Endothelial cell of umbilical vein (primary cell): ENCODE measurements at regions not wholly inside any gene's neighbourhood (a gene's known extent, or its start where the extent isn't known, plus 50 kb on each side); places are given as distances from the start of the nearest gene placed in this dataset.

Source experiments
- BruUV-seq: library from RNA; stranded (reverse); fragments of 400-500 nt; replicated peaks from 2 replicates; lab custom pipeline; 2021; lab: Mats Ljungman, UMichigan
- CTCF ChIA-PET: fragments of 300-600, 350-600 bp; sonication (Branson Sonifier 250); formaldehyde crosslinking; loops from one replicate; lab custom pipeline; 2021; ENCODE audit warnings: antibody characterized with exemption, inconsistent platforms; lab: Charles Lee
- POLR2A ChIA-PET: fragments of 300-600, 350-600 bp; sonication (Branson Sonifier 250); formaldehyde crosslinking; loops from one replicate; lab custom pipeline; 2021; ENCODE audit warnings: antibody characterized with exemption, inconsistent platforms; lab: Charles Lee
- DNase-seq: peaks from one replicate; pipeline ENCODE4 v3.0.0-alpha.2; 2011; ENCODE audit warnings: low read depth, low spot score
- FAIRE-seq: peaks from 2 replicates; lab custom pipeline; 2011; peaks lifted over from hg19 to GRCh38; lab: Jason Lieb, UNC
- H2AFZ ChIP-seq: 2 replicates; pipeline ENCODE4 v1.6.0; 2012; ENCODE audit warnings: low read depth, low read length, control low read depth, inconsistent platforms
- H3K27ac ChIP-seq: 2 replicates; pipeline ENCODE4 v1.5.1; 2011; ENCODE audit warnings: low read depth, mild to moderate bottlenecking, control low read depth, low read length, moderate library complexity; ENCODE audit not compliant: insufficient read depth
- H3K27me3 ChIP-seq, 2 experiments: 2 replicates each; pipeline versions ENCODE4 v1.6.0 to v1.6.1; 2011; ENCODE audit warnings: low read length in 2 of 2, mixed read lengths in 1 of 2; ENCODE audit not compliant: control insufficient read depth in 2 of 2, insufficient read depth in 2 of 2
- H3K36me3 ChIP-seq, 2 experiments: 2 replicates in 1 of 2; 3 replicates in 1 of 2; pipeline ENCODE4 v1.5.1; 2011; ENCODE audit warnings: low read length in 2 of 2, mild to moderate bottlenecking in 1 of 2, moderate library complexity in 1 of 2; ENCODE audit not compliant: control insufficient read depth in 2 of 2, insufficient read depth in 2 of 2; ENCODE audit errors: extremely low read depth in 1 of 2
- H3K4me1 ChIP-seq: 3 replicates; pipeline ENCODE4 v1.5.1; 2011; ENCODE audit warnings: mild to moderate bottlenecking, low read length; ENCODE audit not compliant: control insufficient read depth, insufficient read depth; ENCODE audit errors: extremely low read depth
- H3K4me2 ChIP-seq: 2 replicates; pipeline ENCODE4 v1.6.1; 2011; ENCODE audit warnings: low read length, control low read depth, mixed read lengths; ENCODE audit not compliant: insufficient read depth
- H3K4me3 ChIP-seq, 3 experiments: fragments of 200-600 bp in 1 of 3; sonication (generic), shearing (Covaris generic) in 1 of 3; replicated peaks in 1 of 3; 2 replicates each; pipeline ENCODE4 v1.5.1; 2011 to 2016; ENCODE audit warnings: control low read depth in 3 of 3, low read length in 3 of 3, mild to moderate bottlenecking in 2 of 3, inconsistent platforms in 1 of 3, low read depth in 1 of 3, moderate library complexity in 1 of 3; ENCODE audit not compliant: insufficient read depth in 1 of 3
- H3K79me2 ChIP-seq: 2 replicates; pipeline ENCODE4 v1.6.0; 2012; ENCODE audit warnings: low read length, inconsistent platforms; ENCODE audit not compliant: control insufficient read depth, insufficient read depth
- H3K9ac ChIP-seq: replicated peaks from 2 replicates; pipeline ENCODE3; 2011; ENCODE audit warnings: low read length, control low read depth; ENCODE audit not compliant: insufficient read depth; ENCODE audit errors: extremely low read depth
- H3K9me1 ChIP-seq: replicated peaks from 3 replicates; pipeline ENCODE4 v1.6.0; 2011; ENCODE audit warnings: mild to moderate bottlenecking, low read length; ENCODE audit not compliant: control insufficient read depth, insufficient read depth; ENCODE audit errors: extremely low read depth
- H3K9me3 ChIP-seq: replicated peaks from 2 replicates; pipeline ENCODE4 v1.5.1; 2012; ENCODE audit warnings: low read length, inconsistent platforms; ENCODE audit not compliant: control insufficient read depth, insufficient read depth
- H4K20me1 ChIP-seq: replicated peaks from 2 replicates; pipeline ENCODE3; 2011; ENCODE audit warnings: mild to moderate bottlenecking, low read length; ENCODE audit not compliant: control insufficient read depth, insufficient read depth; ENCODE audit errors: extremely low read depth
- CTCF ChIP-seq, 2 donors: IDR thresholded peaks; 1 replicate in 1 of 2; 2 replicates in 1 of 2; pipeline ENCODE4 v1.5.1; 2011; ENCODE audit warnings: low read length in 2 of 2, mild to moderate bottlenecking in 2 of 2, moderate library complexity in 2 of 2, control low read depth in 1 of 2, inconsistent platforms in 1 of 2, low read depth in 1 of 2; ENCODE audit not compliant: insufficient read depth in 1 of 2; ENCODE audit errors: extremely low read depth in 1 of 2
- EZH2 ChIP-seq: IDR thresholded peaks from 2 replicates; pipeline ENCODE4 v1.6.1; 2012; ENCODE audit warnings: borderline replicate concordance, low read depth, mild to moderate bottlenecking, moderate library complexity, low read length, inconsistent platforms; ENCODE audit not compliant: severe bottlenecking
- FOS ChIP-seq: IDR thresholded peaks from 2 replicates; pipeline ENCODE4 v1.6.1; 2011; ENCODE audit warnings: mild to moderate bottlenecking, low read length, moderate library complexity, borderline replicate concordance; ENCODE audit not compliant: insufficient read depth
- GATA2 ChIP-seq: IDR thresholded peaks from 2 replicates; pipeline ENCODE4 v1.7.0; 2011; ENCODE audit warnings: low read depth, mild to moderate bottlenecking, moderate library complexity, mixed read lengths, low read length; ENCODE audit not compliant: insufficient read length, insufficient read depth
- JUN ChIP-seq: IDR thresholded peaks from 2 replicates; pipeline ENCODE4 v1.6.1; 2011; ENCODE audit warnings: borderline replicate concordance, low read depth; ENCODE audit not compliant: insufficient read length, insufficient read depth
- MAX ChIP-seq: IDR thresholded peaks from 2 replicates; pipeline ENCODE4 v1.6.1; 2011; ENCODE audit not compliant: insufficient read depth, insufficient read length
- MYC ChIP-seq: IDR thresholded peaks from one replicate; pipeline ENCODE4 v1.6.1; 2011; ENCODE audit warnings: mild to moderate bottlenecking, low read depth, low read length
- POLR2A ChIP-seq: IDR thresholded peaks from 2 replicates; pipeline ENCODE4 v1.6.1; 2012; ENCODE audit warnings: low read depth, mild to moderate bottlenecking, control low read depth, low read length
- POLR2AphosphoS5 ChIP-seq: IDR thresholded peaks from 2 replicates; pipeline ENCODE4 v1.6.1; 2012; ENCODE audit warnings: low read depth, mild to moderate bottlenecking, control low read depth, low read length, moderate library complexity; ENCODE audit not compliant: insufficient read depth
- dilution Hi-C: fragments of 300-500 bp; cut with MboI; formaldehyde crosslinking; loops from one replicate; pipeline ENCODE4 v1.15.0; 2019; ENCODE audit warnings: low sequenced_read_pairs; ENCODE audit not compliant: extremely low pct_ligation_motif_present
- intact Hi-C: fragments of 100-400 bp; cut with micrococcal nuclease; formaldehyde crosslinking; loops from one replicate; pipeline ENCODE4 v1.10.0; 2022

GRCh38 chr1:83531521-83532309 is 467.2 kb downstream of the TTLL7 start:
- no peaks in the 10 kb centered on the region for H3K79me2 ChIP-seq
- H3K9me3 ChIP-seq = no peaks in the 10 kb centered on the region
- H3K9ac ChIP-seq = no peak overlapping the region
- no peaks in the 10 kb centered on the region for H3K27me3 ChIP-seq
- H2AFZ ChIP-seq = no peak overlapping the region
- no peaks in the 10 kb centered on the region for H3K9me1 ChIP-seq
- FAIRE-seq = no peak
- no peak for TF ChIP-seq FOS
- no peak for TF ChIP-seq POLR2AphosphoS5
- TF ChIP-seq JUN = no peak
- no peak for TF ChIP-seq EZH2
- no peak for TF ChIP-seq POLR2A
- TF ChIP-seq CTCF (IDR thresholded peaks at IDR 0.05; ENCODE audit: extremely low read depth in 1 of 2, insufficient read depth in 1 of 2, low read depth in 1 of 2, low read length in 2 of 2) = no peak
- TF ChIP-seq MYC = no peak
- no peak for TF ChIP-seq MAX
- no peak for TF ChIP-seq GATA2
- H3K4me2 ChIP-seq = no peak overlapping the region
- H3K27ac ChIP-seq = no peak overlapping the region
- DNase-seq = no peak
- no peaks in the 10 kb centered on the region for H3K4me1 ChIP-seq
- no peaks in the 10 kb centered on the region for H4K20me1 ChIP-seq
- ChIA-PET POLR2A (no interaction called here), CTCF (no interaction called here)
- dilution Hi-C loops = no loop called here
- BruUV-seq = no TSS peak
- H3K36me3 ChIP-seq = no peaks in the 10 kb centered on the region
- no peak overlapping the region for H3K4me3 ChIP-seq
- intact Hi-C loops = no loop called here
